ENCODE measurements at regions not wholly inside any gene's neighbourhood (a gene's known extent, or its start where the extent isn't known, plus 50 kb on each side); places are given as distances from the start of the nearest gene placed in this dataset.

DNA sequence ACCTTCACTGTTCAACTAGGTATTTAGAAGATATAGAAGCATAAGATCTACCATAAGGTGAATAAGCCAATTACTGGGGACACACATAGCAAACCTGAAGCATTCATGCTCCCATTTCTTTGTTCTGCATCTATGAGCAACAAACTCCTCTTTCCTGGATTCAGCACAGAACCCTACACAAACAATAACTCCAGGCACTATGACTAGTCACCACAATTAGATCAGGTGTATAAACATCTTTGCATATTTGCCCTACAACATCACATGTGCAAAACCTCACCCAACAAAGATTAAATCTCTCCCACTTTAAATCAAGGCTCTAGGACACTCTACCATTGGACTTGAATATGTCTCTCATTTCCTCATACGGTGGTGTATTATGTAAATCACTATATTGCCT is 652.3 kb downstream of the EPHA7 start:
- TF ChIP-seq POLR2A (IDR thresholded peaks at IDR 0.05) (no peak), CTCF (IDR thresholded peaks at IDR 0.05) (no peak)
- 47% methylated on average over 1 of the region's 1 CpG for WGBS (ENCODE audit: insufficient coverage, low coverage, low lambda C conversion rate, missing lambda C conversion rate)

DNA sequence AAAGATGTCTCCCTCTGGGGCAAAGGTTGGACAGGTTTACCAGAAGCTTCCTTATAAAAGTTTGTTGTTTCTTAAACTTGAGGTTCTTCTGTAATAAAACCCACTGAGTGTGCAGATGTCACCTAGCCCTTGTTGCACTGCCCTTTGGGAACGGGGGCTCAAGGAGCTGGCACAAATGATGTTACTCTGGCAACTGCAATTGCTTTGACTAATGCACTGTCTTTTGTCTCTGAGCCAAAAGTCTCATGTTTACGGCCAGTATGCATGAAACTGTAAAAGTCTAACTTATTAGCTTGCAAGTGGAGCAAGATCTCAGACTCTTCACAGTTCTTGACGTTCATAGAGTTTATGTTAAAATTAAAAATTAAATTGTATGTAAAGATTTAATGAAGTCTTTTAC is 655.7 kb downstream of the EPHA7 start:
- no peak for DNase-seq

More for the DNA sequence above, 652.3 kb downstream of the EPHA7 start:
- intact Hi-C loops (cut with DNase I): no loop called here
- DNase-seq: no peak
- Histone ChIP-seq H3K4me1 (no peaks in the 10 kb centered on the region), H3K36me3 (no peaks in the 10 kb centered on the region), H3K27me3 (no peaks in the 10 kb centered on the region), H3K4me3 (no peak overlapping the region), H3K9me3 (no peaks in the 10 kb centered on the region), H3K27ac (no peak overlapping the region)
- no peak for ATAC-seq

GRCh38 chr6:92763274-92763584 is 656.1 kb downstream of the EPHA7 start:
- no peaks in the 10 kb centered on the region for H3K36me3 ChIP-seq
- H3K4me1 ChIP-seq: no peaks in the 10 kb centered on the region
- no peaks in the 10 kb centered on the region for H3K9me3 ChIP-seq
- no peaks in the 10 kb centered on the region for H3K27me3 ChIP-seq
- intact Hi-C loops (cut with DNase I): no loop called here
- no peak for ATAC-seq
- WGBS (ENCODE audit: insufficient coverage, low coverage, low lambda C conversion rate, missing lambda C conversion rate): 46% methylated on average over 2 of the region's 2 CpGs
- no peak overlapping the region for H3K4me3 ChIP-seq
- no peak for TF ChIP-seq POLR2A (IDR thresholded peaks at IDR 0.05)
- no peak for TF ChIP-seq CTCF (IDR thresholded peaks at IDR 0.05)
- no peak for DNase-seq
- H3K27ac ChIP-seq: no peak overlapping the region

More for the DNA sequence above, 655.7 kb downstream of the EPHA7 start:
- no peak for TF ChIP-seq CTCF (IDR thresholded peaks at IDR 0.05)
- TF ChIP-seq POLR2A (IDR thresholded peaks at IDR 0.05): no peak
- ATAC-seq: no peak
- no peaks in the 10 kb centered on the region for H3K27me3 ChIP-seq
- no peak overlapping the region for H3K27ac ChIP-seq
- intact Hi-C loops (cut with DNase I): no loop called here
- H3K4me1 ChIP-seq: no peaks in the 10 kb centered on the region
- H3K4me3 ChIP-seq: no peak overlapping the region
- 41% methylated on average over 3 of the region's 3 CpGs for WGBS (ENCODE audit: insufficient coverage, low coverage, low lambda C conversion rate, missing lambda C conversion rate)
- H3K36me3 ChIP-seq: no peaks in the 10 kb centered on the region
- H3K9me3 ChIP-seq: no peaks in the 10 kb centered on the region

DNA sequence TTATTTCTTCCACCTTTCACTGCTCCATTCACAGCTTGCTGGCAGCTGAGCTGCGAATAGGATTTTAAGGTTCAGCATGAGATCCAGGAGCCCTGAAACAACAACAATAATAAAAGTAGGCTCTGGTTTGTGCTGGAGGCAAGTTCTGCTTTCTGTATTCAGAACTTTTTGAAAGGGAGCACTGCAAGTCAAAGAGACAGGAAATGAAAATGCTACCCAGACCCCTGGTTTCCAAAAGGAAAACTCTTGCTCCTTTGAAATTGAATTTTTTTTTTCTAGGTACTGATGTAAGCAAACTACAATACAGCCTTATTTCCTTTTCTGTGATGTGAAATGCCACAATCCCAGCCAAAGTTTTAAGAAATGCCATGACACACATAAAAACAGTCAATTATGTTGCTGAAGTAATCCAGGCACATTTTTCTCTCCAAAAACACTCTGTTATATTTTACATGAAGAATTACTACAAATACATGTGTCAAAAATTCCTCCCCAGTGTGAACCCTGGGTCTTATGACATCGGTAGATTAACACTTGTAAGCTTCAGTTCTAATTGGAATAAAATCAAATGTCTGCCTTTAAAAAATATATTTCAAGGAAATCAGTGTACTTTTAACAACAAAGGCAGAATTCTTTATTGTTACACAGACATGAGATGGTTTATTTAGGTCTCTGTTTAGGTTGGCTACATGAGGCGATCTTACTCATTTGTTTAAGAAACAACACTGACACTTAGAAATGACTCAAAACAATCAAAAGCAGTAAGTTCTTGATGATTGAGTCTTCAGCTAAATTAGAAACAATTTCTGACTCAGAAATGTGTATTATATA is 656.7 kb downstream of the EPHA7 start:
- no peak for ATAC-seq

More for the DNA sequence above, 656.7 kb downstream of the EPHA7 start:
- no peak for DNase-seq
- no peaks in the 10 kb centered on the region for H3K27me3 ChIP-seq
- TF ChIP-seq CTCF (IDR thresholded peaks at IDR 0.05): no peak
- H3K9me3 ChIP-seq: no peaks in the 10 kb centered on the region
- H3K27ac ChIP-seq: no peak overlapping the region
- WGBS (ENCODE audit: insufficient coverage, low coverage, low lambda C conversion rate, missing lambda C conversion rate): 51% methylated on average over 3 of the region's 3 CpGs
- no peak overlapping the region for H3K4me3 ChIP-seq
- no peaks in the 10 kb centered on the region for H3K4me1 ChIP-seq
- intact Hi-C loops (cut with DNase I): no loop called here
- H3K36me3 ChIP-seq: no peaks in the 10 kb centered on the region
